Fibroblast of lung (primary cell): ENCODE measurements at regions not wholly inside any gene's neighbourhood (a gene's known extent, or its start where the extent isn't known, plus 50 kb on each side); places are given as distances from the start of the nearest gene placed in this dataset.

Source experiments
- EZH2 ChIP-seq: IDR thresholded peaks from 2 replicates; pipeline ENCODE4 v1.5.1; 2012; ENCODE audit warnings: low read length, control low read depth, mild to moderate bottlenecking; ENCODE audit errors: missing control alignments
- TF ChIP-seq, protein P1 (sequence below), 2 donors: IDR thresholded peaks in 1 of 2; conservative IDR thresholded peaks in 1 of 2; 1 replicate in 1 of 2; 2 replicates in 1 of 2; pipeline ENCODE4 v1.5.1; 2011 to 2012; ENCODE audit warnings: low read length in 2 of 2, control low read depth in 1 of 2, inconsistent platforms in 1 of 2, low read depth in 1 of 2, mild to moderate bottlenecking in 1 of 2

- TF ChIP-seq, protein P1, sequence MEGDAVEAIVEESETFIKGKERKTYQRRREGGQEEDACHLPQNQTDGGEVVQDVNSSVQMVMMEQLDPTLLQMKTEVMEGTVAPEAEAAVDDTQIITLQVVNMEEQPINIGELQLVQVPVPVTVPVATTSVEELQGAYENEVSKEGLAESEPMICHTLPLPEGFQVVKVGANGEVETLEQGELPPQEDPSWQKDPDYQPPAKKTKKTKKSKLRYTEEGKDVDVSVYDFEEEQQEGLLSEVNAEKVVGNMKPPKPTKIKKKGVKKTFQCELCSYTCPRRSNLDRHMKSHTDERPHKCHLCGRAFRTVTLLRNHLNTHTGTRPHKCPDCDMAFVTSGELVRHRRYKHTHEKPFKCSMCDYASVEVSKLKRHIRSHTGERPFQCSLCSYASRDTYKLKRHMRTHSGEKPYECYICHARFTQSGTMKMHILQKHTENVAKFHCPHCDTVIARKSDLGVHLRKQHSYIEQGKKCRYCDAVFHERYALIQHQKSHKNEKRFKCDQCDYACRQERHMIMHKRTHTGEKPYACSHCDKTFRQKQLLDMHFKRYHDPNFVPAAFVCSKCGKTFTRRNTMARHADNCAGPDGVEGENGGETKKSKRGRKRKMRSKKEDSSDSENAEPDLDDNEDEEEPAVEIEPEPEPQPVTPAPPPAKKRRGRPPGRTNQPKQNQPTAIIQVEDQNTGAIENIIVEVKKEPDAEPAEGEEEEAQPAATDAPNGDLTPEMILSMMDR (conservative IDR thresholded peaks at IDR 0.05 in 1 of 2, IDR thresholded peaks at IDR 0.05 in 1 of 2; ENCODE audit: low read depth in 1 of 2, low read length in 2 of 2): no peak
- no peak for TF ChIP-seq EZH2
Observed at GRCh38 chr22:48605125-48605524, 1222.5 kb downstream of the BRD1 start.
